ENCODE measurements at regions not wholly inside any gene's neighbourhood (a gene's known extent, or its start where the extent isn't known, plus 50 kb on each side); places are given as distances from the start of the nearest gene placed in this dataset.

DNA sequence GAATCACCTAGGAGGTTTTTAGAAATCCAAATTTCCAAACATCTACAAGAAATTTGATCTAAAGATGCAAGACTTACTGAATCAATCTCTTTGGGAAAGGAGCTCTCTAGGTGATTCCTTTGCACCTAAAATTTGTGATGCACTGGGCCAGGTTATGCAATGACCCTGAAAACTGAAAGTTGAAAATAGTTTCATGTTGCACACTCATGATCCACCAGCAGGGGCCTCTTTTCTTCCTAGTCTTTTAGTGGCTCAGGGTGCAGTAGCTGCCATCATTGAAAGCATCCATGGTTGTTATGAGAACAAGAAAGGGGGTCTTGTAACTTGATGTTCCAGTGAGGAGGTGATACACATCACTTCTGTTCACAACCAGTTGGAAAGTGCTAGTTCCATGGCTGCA, 486.8 kb downstream of the PSAT1 start:
- no peak overlapping the region for H3K4me3 Mint-ChIP-seq
- H3K27ac Mint-ChIP-seq = no peak overlapping the region
- H3K9me3 Mint-ChIP-seq (ENCODE audit: low read depth) = no peaks in the 10 kb centered on the region
- peaks cover 4% of the 10 kb centered on the region for H3K27me3 Mint-ChIP-seq
- H3K4me1 Mint-ChIP-seq (ENCODE audit: low read depth) = no peaks in the 10 kb centered on the region
- no peaks in the 10 kb centered on the region for H3K36me3 Mint-ChIP-seq

DNA sequence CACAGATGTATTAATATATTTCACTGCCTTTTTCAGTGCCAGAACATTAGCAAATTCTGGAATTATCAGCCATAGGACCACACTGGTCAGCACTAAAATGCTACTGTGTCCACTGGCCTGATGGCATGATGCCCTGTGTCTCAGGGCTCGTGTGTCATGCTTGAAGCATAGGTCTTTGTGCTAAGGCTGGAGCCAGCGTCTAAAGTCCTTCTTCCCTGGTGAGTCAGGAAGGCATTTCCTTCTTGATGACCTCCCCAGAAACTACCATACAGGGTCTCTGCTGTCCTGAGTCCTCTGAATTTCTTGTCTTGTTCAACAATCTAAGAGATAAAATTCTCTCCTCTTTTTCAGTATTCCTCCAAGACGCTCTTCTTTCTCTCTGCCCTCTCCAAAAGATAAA, 489.9 kb downstream of the PSAT1 start:
- no peaks in the 10 kb centered on the region for H3K27me3 Mint-ChIP-seq
- no peak overlapping the region for H3K4me3 Mint-ChIP-seq
- H3K4me1 Mint-ChIP-seq (ENCODE audit: low read depth) = no peaks in the 10 kb centered on the region

DNA sequence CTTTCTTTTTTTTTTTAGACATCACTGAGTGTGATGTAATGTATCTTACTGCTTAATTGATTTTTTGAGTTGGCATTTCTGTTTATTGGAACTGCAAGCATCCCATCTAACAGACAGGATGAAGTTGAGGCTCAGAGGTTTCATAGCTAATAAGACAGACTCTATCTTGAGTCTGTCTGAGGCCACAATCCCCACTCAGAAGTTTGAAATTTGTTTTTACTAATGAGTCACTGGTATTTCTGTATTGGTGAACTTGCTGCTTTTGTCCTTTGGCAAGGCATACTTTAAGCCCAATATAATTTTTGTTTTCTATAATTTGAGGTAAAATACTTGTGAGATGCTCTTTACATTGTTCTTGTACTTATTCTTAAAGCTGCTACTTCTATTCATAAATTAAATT, 491.2 kb downstream of the PSAT1 start:
- no peaks in the 10 kb centered on the region for H3K27me3 Mint-ChIP-seq
- H3K4me3 Mint-ChIP-seq = no peak overlapping the region
- peaks cover 10% of the 10 kb centered on the region for H3K9me3 Mint-ChIP-seq (ENCODE audit: low read depth)
- H3K36me3 Mint-ChIP-seq = no peaks in the 10 kb centered on the region
- no peak overlapping the region for H3K27ac Mint-ChIP-seq
- H3K4me1 Mint-ChIP-seq (ENCODE audit: low read depth) = no peaks in the 10 kb centered on the region

More for the DNA sequence above, 489.9 kb downstream of the PSAT1 start:
- Mint-ChIP-seq H3K27ac (no peak overlapping the region), H3K36me3 (no peaks in the 10 kb centered on the region), H3K9me3 (ENCODE audit: low read depth) (peaks cover 10% of the 10 kb centered on the region)

DNA sequence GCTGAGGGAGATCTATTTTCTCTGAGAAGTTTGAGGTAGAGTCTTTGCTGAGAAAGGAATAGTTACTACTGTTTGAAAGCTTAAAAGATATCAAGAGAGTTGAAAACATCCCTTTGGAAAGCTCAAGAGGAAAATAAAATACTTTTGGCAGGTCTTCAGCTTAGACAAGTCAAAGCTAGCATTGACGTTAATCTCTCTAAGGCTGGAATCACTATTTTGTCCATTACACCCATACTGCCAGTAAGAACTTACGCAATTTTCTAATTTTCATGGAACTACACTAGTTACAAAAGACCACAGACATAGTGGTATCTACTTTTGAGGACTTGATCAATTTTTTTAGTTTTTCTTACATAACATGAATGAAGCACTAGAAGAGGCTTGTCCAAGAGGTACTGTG, 494.9 kb downstream of the PSAT1 start:
- Mint-ChIP-seq H3K27ac (no peak overlapping the region), H3K36me3 (no peaks in the 10 kb centered on the region), H3K4me1 (ENCODE audit: low read depth) (no peaks in the 10 kb centered on the region), H3K9me3 (ENCODE audit: low read depth) (peaks cover 10% of the 10 kb centered on the region), H3K4me3 (no peak overlapping the region), H3K27me3 (no peaks in the 10 kb centered on the region)

DNA sequence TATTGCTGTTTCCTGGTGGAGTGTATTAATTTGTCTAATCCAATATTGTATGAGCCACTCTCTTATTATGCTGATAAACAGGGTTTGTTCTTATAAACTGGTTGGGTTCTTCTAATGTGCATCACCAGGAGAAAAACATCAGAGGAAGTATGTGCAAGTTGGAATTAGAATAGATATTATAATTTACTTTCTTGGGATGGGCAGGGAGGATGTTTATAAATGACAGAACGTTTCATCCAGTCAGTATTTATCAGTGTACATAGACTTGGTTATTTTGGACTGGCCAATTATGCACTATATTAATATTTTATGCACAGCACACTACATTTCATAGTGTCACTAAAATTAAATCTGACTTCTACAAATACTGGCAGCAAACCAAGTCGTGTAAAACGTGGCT, 495.8 kb downstream of the PSAT1 start:
- no peak overlapping the region for H3K27ac Mint-ChIP-seq
- H3K9me3 Mint-ChIP-seq (ENCODE audit: low read depth) = peaks cover 10% of the 10 kb centered on the region
- no peak overlapping the region for H3K4me3 Mint-ChIP-seq
- H3K4me1 Mint-ChIP-seq (ENCODE audit: low read depth) = no peaks in the 10 kb centered on the region
- no peaks in the 10 kb centered on the region for H3K36me3 Mint-ChIP-seq
- H3K27me3 Mint-ChIP-seq = no peaks in the 10 kb centered on the region

DNA sequence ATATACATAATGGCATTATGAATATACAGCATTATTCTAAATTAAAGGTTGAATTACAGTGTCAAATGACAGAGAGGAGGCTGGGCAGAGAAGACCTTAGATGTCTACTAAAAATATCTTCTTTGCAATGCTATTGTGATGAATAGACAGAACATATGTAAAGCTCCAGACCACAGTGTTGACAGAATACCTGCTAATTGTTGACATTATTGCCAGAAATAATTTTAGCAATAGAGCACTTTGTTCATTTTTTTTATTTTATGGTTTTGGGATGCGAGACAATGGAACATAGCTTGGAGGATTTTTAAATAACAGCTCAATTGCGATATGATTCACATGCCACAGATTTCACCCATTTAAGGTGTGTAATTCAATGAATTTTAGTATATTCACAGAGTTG, 508.8 kb downstream of the PSAT1 start:
- H3K9me3 Mint-ChIP-seq (ENCODE audit: low read depth) = no peaks in the 10 kb centered on the region
- no peak overlapping the region for H3K4me3 Mint-ChIP-seq
- H3K36me3 Mint-ChIP-seq = no peaks in the 10 kb centered on the region
- peaks cover 2% of the 10 kb centered on the region for H3K27me3 Mint-ChIP-seq
- no peaks in the 10 kb centered on the region for H3K4me1 Mint-ChIP-seq (ENCODE audit: low read depth)
- no peak overlapping the region for H3K27ac Mint-ChIP-seq

DNA sequence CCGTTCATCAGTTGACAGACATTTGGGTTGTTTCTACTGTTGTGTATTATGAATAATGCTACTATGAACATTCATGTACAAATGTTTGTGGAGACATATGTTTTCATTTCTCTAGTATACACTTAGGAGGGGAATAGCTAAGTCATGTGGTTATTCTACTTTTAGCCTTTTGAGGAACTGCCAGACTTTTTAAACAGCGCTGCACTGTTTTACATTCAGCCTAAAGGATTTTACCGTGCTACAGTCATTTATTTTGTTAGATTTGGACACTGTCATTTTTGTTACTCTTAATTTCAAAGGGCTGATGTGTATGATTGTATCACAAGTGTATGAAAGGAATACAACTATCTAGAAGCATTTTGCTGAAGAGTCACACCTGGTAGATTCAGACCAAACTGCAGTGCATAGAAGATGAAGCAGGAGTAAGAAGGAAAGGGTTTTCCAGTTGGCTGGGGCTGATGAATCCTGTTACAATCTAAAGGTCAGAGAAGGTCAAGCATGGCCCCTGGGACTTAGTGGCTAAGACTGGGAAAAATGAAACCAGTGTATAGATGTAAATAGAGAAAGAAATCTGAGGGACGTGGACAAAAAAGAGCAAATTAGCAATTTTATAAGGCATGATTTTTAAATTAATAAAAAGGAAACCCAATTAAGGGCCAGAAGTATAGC, 509.7 kb downstream of the PSAT1 start:
- no peaks in the 10 kb centered on the region for H3K9me3 Mint-ChIP-seq (ENCODE audit: low read depth)
- H3K27ac Mint-ChIP-seq = no peak overlapping the region
- H3K27me3 Mint-ChIP-seq = peaks cover 2% of the 10 kb centered on the region
- no peaks in the 10 kb centered on the region for H3K36me3 Mint-ChIP-seq
- H3K4me1 Mint-ChIP-seq (ENCODE audit: low read depth) = no peaks in the 10 kb centered on the region
- H3K4me3 Mint-ChIP-seq = no peak overlapping the region

DNA sequence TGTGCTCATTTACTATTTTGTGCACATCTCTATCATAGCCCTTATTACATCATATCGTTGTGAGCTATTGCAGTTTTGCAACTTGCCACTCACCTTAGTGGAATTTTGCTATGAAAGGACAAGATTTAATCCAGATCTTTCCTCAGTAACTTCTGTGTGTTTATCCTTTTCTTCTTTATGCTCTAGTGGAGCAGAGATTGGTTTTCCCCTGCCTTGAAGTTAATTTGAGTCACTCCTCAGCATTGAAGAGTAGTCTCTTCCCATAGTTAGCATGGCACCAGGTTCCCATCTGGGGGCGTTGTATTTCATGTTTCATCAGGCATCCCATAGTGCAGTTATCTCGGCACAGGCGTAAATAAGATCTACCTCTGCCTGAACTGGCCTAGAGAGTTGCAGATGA, 510.4 kb downstream of the PSAT1 start:
- Mint-ChIP-seq H3K4me3 (no peak overlapping the region), H3K27me3 (peaks cover 2% of the 10 kb centered on the region), H3K27ac (no peak overlapping the region), H3K36me3 (no peaks in the 10 kb centered on the region), H3K9me3 (ENCODE audit: low read depth) (no peaks in the 10 kb centered on the region), H3K4me1 (ENCODE audit: low read depth) (no peaks in the 10 kb centered on the region)

DNA sequence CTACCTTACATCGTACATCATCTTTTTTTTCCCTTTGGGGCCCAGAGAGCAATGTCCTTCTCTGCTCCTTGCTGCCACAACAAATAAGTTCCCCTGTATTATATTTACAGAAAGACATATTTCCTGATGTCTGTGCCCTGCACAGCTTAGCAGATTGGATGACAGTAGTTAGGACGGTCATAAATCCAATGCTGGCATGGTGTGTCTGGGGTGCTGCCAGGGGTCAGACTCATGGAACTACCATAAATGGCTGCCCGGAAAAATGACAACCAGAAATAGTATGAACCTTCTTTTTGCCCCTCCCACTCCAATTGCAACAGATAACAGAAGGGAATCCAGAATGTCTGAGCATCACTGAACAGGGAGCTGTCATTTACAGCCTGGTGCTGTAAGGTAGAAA, 511.1 kb downstream of the PSAT1 start:
- no peaks in the 10 kb centered on the region for H3K36me3 Mint-ChIP-seq
- H3K27ac Mint-ChIP-seq = no peak overlapping the region
- H3K9me3 Mint-ChIP-seq (ENCODE audit: low read depth) = no peaks in the 10 kb centered on the region
- peaks cover 2% of the 10 kb centered on the region for H3K27me3 Mint-ChIP-seq
- H3K4me3 Mint-ChIP-seq = no peak overlapping the region
- no peaks in the 10 kb centered on the region for H3K4me1 Mint-ChIP-seq (ENCODE audit: low read depth)

DNA sequence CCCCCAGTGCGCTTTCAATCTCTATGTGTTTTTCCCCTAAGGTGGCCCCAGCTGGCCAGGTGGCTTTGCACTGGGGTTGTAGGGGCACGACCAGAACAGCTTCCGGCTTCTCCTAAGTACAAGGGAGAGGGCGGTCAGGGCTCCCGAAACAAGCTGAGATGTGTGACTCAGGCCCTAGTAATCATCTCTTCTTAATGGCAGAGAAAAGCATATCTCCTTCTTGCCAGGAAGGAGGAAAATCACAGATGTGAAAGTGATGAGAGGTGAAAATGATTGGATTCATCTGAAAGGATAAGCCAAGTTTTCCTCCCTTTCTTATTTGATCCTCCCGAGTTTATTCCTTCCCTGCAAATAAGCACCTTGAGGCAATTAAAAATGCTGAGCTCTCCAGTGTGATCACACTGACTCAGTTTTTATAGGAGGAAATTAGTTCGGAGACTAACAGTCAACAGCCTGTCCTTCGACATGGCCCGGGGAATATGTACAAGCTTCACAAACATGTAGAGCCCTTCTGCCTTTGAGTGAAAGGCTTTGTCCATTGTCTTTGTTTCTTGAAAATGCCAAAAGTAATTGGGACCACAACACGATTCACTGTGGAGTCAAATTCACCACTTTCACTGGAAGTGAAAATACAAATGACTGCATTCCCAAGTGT, 514.8 kb downstream of the PSAT1 start:
- Mint-ChIP-seq H3K27ac (no peak overlapping the region), H3K9me3 (ENCODE audit: low read depth) (no peaks in the 10 kb centered on the region), H3K27me3 (peaks cover under 1% of the 10 kb centered on the region), H3K4me3 (no peak overlapping the region), H3K4me1 (ENCODE audit: low read depth) (no peaks in the 10 kb centered on the region), H3K36me3 (no peaks in the 10 kb centered on the region)

DNA sequence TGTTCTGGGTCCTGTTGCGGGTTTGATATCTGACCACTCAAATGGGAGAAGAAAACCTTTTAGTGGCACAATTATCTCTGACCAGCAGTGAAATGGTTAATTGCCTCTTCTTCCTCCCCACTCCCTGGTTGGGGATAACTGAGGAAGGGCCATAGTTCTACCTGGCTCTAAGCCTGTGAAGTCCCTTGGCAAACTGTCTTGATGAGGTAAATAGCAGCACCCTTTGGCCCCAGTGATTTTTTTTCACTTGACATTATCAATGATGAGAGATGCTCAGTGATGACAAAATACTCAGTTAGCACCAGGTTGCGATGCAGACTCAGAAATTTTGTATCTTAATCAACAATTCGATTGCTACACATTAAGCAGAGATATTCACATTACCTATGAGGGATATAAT, 515.7 kb downstream of the PSAT1 start:
- Mint-ChIP-seq H3K9me3 (ENCODE audit: low read depth) (no peaks in the 10 kb centered on the region), H3K4me1 (ENCODE audit: low read depth) (no peaks in the 10 kb centered on the region), H3K27ac (no peak overlapping the region), H3K4me3 (no peak overlapping the region), H3K27me3 (no peaks in the 10 kb centered on the region), H3K36me3 (no peaks in the 10 kb centered on the region)

DNA sequence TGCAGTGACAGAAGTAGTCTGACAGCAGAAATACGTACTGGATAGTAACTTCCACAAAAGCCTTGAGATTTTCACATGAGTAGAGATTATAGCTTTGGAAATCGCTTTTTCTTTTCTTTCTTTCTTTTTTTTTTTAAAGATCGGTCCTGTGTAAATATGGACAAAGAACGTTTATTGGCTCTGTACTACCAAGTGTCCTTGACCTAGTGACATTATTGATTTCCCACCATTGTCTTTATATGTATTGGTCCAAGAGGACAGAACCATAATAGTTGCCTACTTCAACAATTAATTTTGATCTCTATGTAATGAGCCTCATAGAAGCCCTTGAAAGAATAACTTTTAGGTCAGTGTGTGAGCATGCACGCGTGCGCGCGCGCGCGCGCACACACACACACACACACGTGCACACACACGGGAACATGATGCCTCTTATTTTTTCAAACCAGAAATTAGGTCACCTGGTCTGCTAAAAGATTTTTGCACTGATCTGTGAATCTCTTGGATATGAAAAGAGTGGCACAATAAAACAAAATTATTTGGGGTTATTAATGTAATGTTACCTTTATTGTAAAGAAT, 516.8 kb downstream of the PSAT1 start:
- Mint-ChIP-seq H3K27ac (no peak overlapping the region), H3K4me3 (no peak overlapping the region), H3K9me3 (ENCODE audit: low read depth) (no peaks in the 10 kb centered on the region), H3K36me3 (no peaks in the 10 kb centered on the region), H3K27me3 (no peaks in the 10 kb centered on the region), H3K4me1 (ENCODE audit: low read depth) (no peaks in the 10 kb centered on the region)

DNA sequence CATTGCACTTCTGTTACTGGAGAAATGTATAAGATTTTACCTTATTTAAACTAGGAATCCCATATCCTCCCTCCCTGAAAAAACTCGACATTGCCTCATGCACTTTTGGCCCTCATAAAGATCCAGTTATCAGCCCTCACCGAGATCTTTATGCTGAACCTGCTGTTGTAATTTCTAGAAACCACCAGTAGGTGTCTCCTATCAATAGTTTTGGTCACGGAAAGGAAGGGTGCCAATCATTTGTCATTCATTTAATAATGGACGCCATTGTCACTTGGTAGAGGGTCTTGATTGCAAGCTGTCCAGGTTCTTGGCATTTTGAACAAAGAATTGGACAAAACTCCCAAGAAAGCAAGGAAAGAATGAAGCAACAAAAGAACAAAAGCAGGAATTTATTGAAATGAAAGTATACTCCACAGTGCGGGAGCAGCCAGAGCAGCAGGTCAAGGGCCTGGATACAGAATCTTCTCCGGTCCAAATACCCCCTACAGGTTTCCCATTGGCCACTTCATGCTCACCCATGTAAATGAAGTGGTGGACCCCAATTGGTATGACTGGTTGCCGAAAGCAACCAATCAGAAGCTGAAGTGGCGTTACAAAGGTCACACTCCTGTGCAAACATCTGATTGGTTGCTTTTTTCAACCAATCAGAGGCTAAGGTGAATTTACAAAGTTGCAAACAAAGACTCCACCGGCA, 524.3 kb downstream of the PSAT1 start:
- H3K4me1 Mint-ChIP-seq (ENCODE audit: low read depth) = peaks cover 4% of the 10 kb centered on the region
- no peak overlapping the region for H3K27ac Mint-ChIP-seq
- peaks cover 1% of the 10 kb centered on the region for H3K27me3 Mint-ChIP-seq
- no peaks in the 10 kb centered on the region for H3K36me3 Mint-ChIP-seq
- H3K4me3 Mint-ChIP-seq = peak overlapping the region; percentile 64
- no peaks in the 10 kb centered on the region for H3K9me3 Mint-ChIP-seq (ENCODE audit: low read depth)

DNA sequence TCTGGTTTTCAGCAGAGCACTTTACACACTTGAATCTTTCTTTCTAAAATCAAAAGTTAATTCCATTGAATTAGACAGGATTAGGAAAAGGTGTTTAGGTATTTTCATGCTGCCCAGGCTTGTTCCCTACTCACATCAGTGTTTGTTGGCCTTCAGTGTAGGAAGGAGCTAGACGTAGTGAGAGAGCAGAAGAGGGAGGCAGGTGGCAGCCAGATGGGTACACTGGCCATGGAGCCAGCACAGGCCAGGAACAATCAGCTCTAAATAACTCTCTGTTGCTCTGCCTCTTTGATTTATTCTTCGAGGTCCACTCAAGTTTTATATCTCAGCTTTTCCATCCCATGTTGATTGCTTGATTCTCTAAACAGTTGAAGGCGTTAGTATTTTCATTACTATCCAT, 529.6 kb downstream of the PSAT1 start:
- Mint-ChIP-seq H3K9me3 (ENCODE audit: low read depth) (no peaks in the 10 kb centered on the region), H3K4me3 (no peak overlapping the region), H3K4me1 (ENCODE audit: low read depth) (no peaks in the 10 kb centered on the region), H3K27me3 (peaks cover 8% of the 10 kb centered on the region), H3K36me3 (no peaks in the 10 kb centered on the region), H3K27ac (no peak overlapping the region)

DNA sequence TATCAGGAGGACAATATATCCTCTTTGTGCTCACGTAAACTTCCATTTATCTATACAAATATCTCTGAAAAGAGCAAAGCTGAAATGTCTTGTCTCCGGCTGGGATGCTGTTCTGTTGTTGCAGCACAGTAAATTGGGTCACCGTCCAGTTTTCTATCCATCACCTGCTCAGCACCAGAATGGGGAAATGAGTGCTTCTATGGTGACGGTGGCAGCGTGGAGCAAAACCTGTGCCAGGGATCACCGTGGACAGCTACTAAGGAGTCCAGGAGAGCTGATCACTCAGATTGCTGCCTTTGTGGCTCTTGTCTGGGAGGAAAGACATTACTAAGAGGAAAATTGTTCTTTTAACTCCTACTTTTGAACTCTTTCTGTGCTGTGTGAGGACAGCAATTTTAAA, 531.6 kb downstream of the PSAT1 start:
- H3K27me3 Mint-ChIP-seq = peaks cover 10% of the 10 kb centered on the region
- no peak overlapping the region for H3K4me3 Mint-ChIP-seq
- no peaks in the 10 kb centered on the region for H3K4me1 Mint-ChIP-seq (ENCODE audit: low read depth)
- H3K27ac Mint-ChIP-seq = no peak overlapping the region
- no peaks in the 10 kb centered on the region for H3K9me3 Mint-ChIP-seq (ENCODE audit: low read depth)
- no peaks in the 10 kb centered on the region for H3K36me3 Mint-ChIP-seq
